HepG2 (cell line): ENCODE measurements at regions not wholly inside any gene's neighbourhood (a gene's known extent, or its start where the extent isn't known, plus 50 kb on each side); places are given as distances from the start of the nearest gene placed in this dataset.

Experiments used
- ETS1 ChIP-seq: sonication (generic); formaldehyde crosslinking; IDR thresholded peaks from 2 replicates; pipeline ENCODE4 v1.4.0; 2020; ENCODE audit warnings: missing genetic modification reagents
- GFI1 ChIP-seq: sonication (generic); formaldehyde crosslinking; IDR thresholded peaks from 2 replicates; pipeline ENCODE4 v1.5.0; 2020; ENCODE audit warnings: missing genetic modification reagents, mild to moderate bottlenecking, borderline replicate concordance
- PAXIP1 ChIP-seq: sonication (generic); formaldehyde crosslinking; conservative IDR thresholded peaks from 2 replicates; pipeline ENCODE4 v1.4.0; 2020; ENCODE audit warnings: mild to moderate bottlenecking, missing genetic modification reagents, moderate library complexity
- ZBTB26 ChIP-seq: IDR thresholded peaks from 2 replicates; pipeline ENCODE4 v1.6.1; 2016; ENCODE audit warnings: missing compliant biosample characterization, missing genetic modification reagents, borderline replicate concordance
- ZMYM4 ChIP-seq: sonication (generic); formaldehyde crosslinking; IDR thresholded peaks from 2 replicates; pipeline ENCODE4 v1.8.1; 2023; ENCODE audit warnings: mild to moderate bottlenecking, missing genetic modification reagents
- ZNF383 ChIP-seq: sonication (generic); formaldehyde crosslinking; IDR thresholded peaks from 2 replicates; pipeline ENCODE4 v1.4.0; 2020; ENCODE audit warnings: missing genetic modification reagents, mild to moderate bottlenecking, borderline replicate concordance

- TF ChIP-seq ZNF383 (CRISPR knock-in tag) (no peak), PAXIP1 (no peak), ZBTB26 (CRISPR knock-in tag) (no peak), GFI1 (no peak), ZMYM4 (CRISPR knock-in tag) (no peak), ETS1 (CRISPR knock-in tag) (no peak)
Measured at GRCh38 chr5:58188262-58188651, 271.6 kb downstream of the PLK2 start (continued).
